ENCODE measurements at regions not wholly inside any gene's neighbourhood (a gene's known extent, or its start where the extent isn't known, plus 50 kb on each side); places are given as distances from the start of the nearest gene placed in this dataset.

- intact Hi-C loops (cut with DNase I; ENCODE audit: low total_unique reads) (no loop called here), in situ Hi-C loops (cut with MboI; ENCODE audit: low pct_ligation_motif_present in 1 of 4, low pct_unique_long_range_greater_than_20kb in 1 of 4, low sequenced_read_pairs in 3 of 4) (no loop called here)
- no peaks in the 10 kb centered on the region for H3K9me3 ChIP-seq
- no peak for DNase-seq
- H3K4me1 ChIP-seq, result no peaks in the 10 kb centered on the region
- no peak overlapping the region for H3K27ac ChIP-seq
- H3K4me3 ChIP-seq, result no peak overlapping the region
- no peaks in the 10 kb centered on the region for H3K36me3 ChIP-seq
- no peaks in the 10 kb centered on the region for H3K27me3 ChIP-seq
- 40 to 57% methylated on average over 1 to 4 of the region's 4 CpGs for WGBS, 2 donors (ENCODE audit: low coverage in 1 of 2)
- no peak for TF ChIP-seq POLR2A (IDR thresholded peaks at IDR 0.05)
- TF ChIP-seq EP300 (IDR thresholded peaks at IDR 0.05; ENCODE audit: low read depth), result no peak
- no peak for TF ChIP-seq POLR2AphosphoS5 (IDR thresholded peaks at IDR 0.05)
- TF ChIP-seq, protein P1, sequence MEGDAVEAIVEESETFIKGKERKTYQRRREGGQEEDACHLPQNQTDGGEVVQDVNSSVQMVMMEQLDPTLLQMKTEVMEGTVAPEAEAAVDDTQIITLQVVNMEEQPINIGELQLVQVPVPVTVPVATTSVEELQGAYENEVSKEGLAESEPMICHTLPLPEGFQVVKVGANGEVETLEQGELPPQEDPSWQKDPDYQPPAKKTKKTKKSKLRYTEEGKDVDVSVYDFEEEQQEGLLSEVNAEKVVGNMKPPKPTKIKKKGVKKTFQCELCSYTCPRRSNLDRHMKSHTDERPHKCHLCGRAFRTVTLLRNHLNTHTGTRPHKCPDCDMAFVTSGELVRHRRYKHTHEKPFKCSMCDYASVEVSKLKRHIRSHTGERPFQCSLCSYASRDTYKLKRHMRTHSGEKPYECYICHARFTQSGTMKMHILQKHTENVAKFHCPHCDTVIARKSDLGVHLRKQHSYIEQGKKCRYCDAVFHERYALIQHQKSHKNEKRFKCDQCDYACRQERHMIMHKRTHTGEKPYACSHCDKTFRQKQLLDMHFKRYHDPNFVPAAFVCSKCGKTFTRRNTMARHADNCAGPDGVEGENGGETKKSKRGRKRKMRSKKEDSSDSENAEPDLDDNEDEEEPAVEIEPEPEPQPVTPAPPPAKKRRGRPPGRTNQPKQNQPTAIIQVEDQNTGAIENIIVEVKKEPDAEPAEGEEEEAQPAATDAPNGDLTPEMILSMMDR (IDR thresholded peaks at IDR 0.05), result no peak
These were observed 55.6 kb upstream of the PPM1J start for GRCh38 chr1:112770724-112771123.

GRCh38 chr1:112769611-112770010, 54.5 kb upstream of the PPM1J start:
- no peaks in the 10 kb centered on the region for H3K36me3 ChIP-seq
- TF ChIP-seq, protein P1 (IDR thresholded peaks at IDR 0.05), result no peak
- TF ChIP-seq POLR2AphosphoS5 (IDR thresholded peaks at IDR 0.05) (no peak), EP300 (IDR thresholded peaks at IDR 0.05; ENCODE audit: low read depth) (no peak), POLR2A (IDR thresholded peaks at IDR 0.05) (no peak)
- WGBS, 2 donors (ENCODE audit: low coverage in 1 of 2), result 74 to 81% methylated on average over 3 to 4 of the region's 4 CpGs
- H3K4me1 ChIP-seq, result no peaks in the 10 kb centered on the region
- H3K9me3 ChIP-seq, result no peaks in the 10 kb centered on the region
- in situ Hi-C loops (cut with MboI; ENCODE audit: low pct_ligation_motif_present in 1 of 4, low pct_unique_long_range_greater_than_20kb in 1 of 4, low sequenced_read_pairs in 3 of 4), result no loop called here
- intact Hi-C loops (cut with DNase I; ENCODE audit: low total_unique reads), result no loop called here
- no peak for DNase-seq
- no peak overlapping the region for H3K4me3 ChIP-seq
- H3K27ac ChIP-seq, result no peak overlapping the region
- H3K27me3 ChIP-seq, result no peaks in the 10 kb centered on the region

- H3K36me3 ChIP-seq, result no peaks in the 10 kb centered on the region
- DNase-seq, result no peak
- no peak overlapping the region for H3K27ac ChIP-seq
- no peaks in the 10 kb centered on the region for H3K4me1 ChIP-seq
- H3K9me3 ChIP-seq, result no peaks in the 10 kb centered on the region
- 67 to 77% methylated on average over 2 to 3 of the region's 3 CpGs for WGBS, 2 donors (ENCODE audit: low coverage in 1 of 2)
- TF ChIP-seq EP300 (IDR thresholded peaks at IDR 0.05; ENCODE audit: low read depth), result no peak
- no peak for TF ChIP-seq POLR2AphosphoS5 (IDR thresholded peaks at IDR 0.05)
- TF ChIP-seq, protein P1 (IDR thresholded peaks at IDR 0.05), result no peak
- TF ChIP-seq POLR2A (IDR thresholded peaks at IDR 0.05), result no peak
- H3K27me3 ChIP-seq, result no peaks in the 10 kb centered on the region
- no peak overlapping the region for H3K4me3 ChIP-seq
- intact Hi-C loops (cut with DNase I; ENCODE audit: low total_unique reads) (no loop called here), in situ Hi-C loops (cut with MboI; ENCODE audit: low pct_ligation_motif_present in 1 of 4, low pct_unique_long_range_greater_than_20kb in 1 of 4, low sequenced_read_pairs in 3 of 4) (no loop called here)
These were observed 52.5 kb upstream of the PPM1J start for GRCh38 chr1:112767646-112768045.

Measured in transverse colon (tissue), 4 donors.